ENCODE measurements at regions not wholly inside any gene's neighbourhood (a gene's known extent, or its start where the extent isn't known, plus 50 kb on each side); places are given as distances from the start of the nearest gene placed in this dataset.
"Not testable (repeated sequence)": the region's sequence is repeated elsewhere in the genome, so short reads cannot be mapped to it uniquely, and the experiment has no call there.

DNA sequence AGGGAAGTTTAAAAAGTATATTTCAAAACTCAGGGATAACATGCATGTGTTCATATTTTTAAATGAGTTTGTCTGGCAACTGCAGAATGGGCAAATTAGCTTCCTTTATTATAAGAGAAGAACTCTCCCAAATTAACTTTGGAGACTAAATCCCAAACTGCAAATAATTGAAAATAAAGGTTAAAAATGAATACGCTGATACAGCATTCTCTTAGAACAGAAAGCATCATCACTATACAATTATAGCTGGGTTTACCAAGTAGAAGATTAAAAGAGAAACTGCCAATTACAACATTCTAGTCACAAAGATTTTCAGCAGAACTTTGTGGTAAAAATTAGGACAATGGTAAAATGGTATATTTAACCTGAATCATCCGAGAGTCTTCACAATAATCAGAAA is 73.3 kb downstream of the OLFM4 start:
- no peak for DNase-seq (ENCODE audit: low read depth)

DNA sequence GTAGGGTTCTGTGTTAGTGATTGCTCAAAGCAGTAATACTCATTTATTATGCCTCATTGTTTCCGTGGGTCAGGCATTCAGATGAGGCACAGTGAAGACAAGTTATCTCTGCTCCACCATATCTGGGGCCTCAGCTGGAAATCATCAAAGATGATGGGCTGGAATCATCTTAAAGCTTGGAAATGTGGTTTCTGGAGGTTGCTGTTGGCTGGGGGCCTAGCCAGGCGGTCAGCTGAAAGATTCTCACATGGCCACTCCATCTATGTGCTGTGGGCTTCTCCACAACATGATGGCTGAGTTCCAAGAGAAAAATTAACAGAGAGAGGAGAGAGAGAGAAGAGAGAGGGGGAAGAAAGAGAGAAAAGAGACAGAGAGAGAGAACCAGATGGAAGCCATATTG is 75.5 kb downstream of the OLFM4 start:
- DNase-seq (ENCODE audit: low read depth): no peak

DNA sequence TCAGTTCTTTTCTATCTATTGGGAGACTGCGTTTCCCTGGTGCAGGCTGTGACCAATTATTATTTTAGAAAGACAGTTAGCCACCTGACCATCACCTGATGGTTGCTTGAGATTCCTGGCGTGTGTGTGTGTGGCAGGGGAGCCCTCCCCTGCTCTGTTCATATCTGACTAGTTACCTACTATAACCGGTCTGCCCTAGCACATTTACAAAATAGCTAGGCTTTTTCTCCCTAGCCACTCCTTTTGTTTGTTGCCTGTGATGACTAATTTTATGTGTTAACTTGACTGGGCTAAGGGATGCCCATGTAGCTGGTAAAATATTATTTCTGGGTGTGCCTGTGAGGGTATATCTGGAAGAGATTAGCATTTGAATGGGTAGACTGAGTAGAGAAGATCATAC is 76.9 kb downstream of the OLFM4 start:
- DNase-seq (ENCODE audit: low read depth): no peak

DNA sequence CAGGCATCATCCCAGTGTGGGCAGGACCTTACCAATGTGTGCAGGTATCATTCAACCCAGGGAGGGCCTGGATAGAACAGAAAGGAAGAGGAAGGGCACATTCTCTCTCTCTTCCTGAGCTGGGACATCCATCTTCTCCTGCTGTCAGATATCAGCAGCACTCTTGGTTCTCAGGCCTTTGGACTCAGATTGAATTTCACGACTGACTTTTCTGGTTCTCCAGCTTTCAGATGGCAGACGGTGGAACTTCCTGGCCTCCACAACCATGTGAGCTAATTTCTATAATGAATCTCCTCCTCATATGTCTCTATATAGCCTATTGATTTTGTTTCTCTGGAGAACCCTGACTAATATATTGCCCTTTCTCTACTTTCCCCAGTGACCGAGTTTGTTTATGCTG is 77.3 kb downstream of the OLFM4 start:
- DNase-seq (ENCODE audit: low read depth): no peak

DNA sequence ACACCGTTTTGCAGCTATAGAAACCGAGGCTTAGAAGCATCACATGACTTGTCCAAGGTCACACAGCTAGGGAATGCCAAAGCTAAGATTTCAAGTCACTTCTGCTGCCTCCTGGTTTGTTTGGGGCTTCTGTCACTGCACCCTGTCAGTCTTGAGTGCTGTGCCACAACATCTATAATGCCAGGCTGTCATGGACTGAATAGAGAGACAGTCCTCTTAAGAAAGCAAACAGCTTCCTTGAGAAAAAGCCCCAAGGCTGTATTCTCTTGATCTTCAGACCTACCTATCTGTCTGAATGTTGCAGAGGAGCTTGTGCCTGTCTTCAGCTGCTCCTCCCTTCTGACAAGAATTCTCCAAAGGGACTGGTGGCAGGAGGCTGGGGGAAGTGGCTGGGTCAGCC is 81.6 kb downstream of the OLFM4 start:
- no peak for DNase-seq (ENCODE audit: low read depth)

DNA sequence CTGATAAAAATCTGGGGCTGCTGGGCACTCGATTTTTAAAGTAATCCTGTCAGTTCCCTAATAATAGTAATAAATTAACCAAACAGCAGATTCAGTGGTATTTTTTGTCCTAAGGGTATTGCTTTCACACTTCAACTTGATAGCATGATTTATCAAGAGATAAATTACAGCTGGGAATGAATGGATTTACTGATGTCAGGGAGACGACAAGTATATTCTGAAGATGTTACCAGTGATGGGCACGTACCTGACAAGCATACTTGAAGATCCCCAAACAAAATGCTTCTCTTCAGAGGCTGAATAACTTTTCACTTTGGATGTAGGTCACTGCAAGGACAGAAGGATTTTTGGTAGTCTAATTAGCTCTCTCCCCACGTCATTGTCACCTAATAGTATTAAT is 82.0 kb downstream of the OLFM4 start:
- no peak for DNase-seq (ENCODE audit: low read depth)

DNA sequence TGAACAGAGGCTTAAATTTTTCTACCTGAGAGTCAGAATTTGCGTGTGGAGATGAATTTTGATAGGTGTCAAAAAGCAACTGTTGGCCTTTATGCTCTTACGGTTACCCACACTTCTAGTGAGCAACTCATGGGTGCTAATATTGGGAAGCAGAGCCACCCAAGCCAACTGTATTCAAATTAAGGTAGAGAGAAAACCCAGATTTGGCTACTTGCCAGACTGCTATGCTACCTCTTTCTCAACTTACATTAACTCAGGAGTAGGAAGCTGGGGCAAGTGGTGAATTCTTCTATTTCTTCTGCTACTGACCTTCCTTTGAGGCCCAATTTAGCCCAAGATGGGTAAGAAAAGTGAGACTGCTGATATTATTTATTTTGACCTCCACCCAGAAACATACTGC is 83.9 kb downstream of the OLFM4 start:
- no peak for DNase-seq (ENCODE audit: low read depth)

DNA sequence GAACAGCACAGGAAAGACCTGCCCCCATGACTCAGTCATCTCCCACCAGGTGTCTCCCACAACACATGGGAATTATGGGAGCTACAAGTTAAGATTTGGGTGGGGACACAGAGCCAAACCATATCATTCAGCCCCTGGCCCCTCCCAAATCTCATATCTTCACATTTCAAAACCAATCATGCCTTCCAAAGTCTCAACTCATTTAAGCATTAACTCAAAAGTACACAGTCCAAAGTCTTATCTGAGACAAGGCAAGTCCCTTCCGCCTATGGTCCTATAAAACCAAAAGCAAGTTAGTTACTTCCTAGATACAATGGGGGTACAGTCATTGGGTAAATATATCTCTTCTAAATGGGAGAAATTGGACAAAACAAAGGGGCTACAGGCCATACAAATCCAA is 88.4 kb downstream of the OLFM4 start:
- not testable (repeated sequence) for DNase-seq (ENCODE audit: low read depth)

DNA sequence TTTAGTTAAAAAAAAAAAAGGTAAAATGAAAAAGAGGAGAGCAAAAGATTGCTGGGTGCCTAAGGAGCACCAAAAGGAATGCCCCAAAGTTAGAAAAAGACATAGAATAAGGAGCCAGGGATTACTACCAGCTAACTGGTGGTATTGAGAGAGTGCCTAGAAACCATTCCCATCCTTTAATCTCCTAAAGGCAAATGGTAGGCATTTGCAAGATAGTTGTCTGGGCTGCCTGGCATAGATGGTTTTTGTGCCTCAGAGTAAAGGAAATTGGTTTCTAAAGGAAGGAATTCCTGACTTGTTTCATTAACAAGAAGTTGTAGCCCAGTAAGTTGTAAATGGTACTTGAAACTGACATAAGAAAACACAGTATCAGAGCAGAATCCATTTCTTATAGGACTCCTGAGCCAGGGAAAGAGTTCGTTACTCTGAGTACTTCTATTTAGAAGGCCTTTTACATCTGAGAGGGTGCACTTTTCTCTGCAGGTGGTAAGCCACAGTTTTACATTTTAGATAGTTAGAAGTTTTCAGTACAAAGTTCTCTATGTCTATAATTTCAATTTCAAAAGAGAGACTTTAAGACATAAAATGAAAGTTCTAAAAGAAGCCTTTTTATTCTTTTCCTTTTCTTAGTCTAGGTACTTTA is 92.6 kb downstream of the OLFM4 start:
- no peak for DNase-seq (ENCODE audit: low read depth)

DNA sequence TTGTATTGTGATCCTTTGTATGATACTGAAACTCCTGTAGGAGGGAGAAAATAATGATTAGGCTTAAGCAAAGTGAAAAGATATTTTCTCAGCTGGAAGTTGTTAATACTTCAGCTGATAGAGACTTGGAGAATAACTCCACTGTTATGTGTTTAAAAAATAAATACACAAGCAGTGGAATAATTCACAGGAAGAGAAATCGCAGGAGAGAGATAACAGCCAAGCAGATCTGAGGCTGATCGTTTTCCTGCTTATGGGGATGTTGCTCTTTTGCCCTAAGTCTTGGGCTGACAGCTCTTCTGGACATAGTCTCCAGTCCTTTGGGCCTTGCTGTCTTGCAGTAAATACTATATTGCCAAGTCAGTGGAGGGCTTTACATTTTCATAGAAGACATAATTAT is 93.3 kb downstream of the OLFM4 start:
- no peak for DNase-seq (ENCODE audit: low read depth)

DNA sequence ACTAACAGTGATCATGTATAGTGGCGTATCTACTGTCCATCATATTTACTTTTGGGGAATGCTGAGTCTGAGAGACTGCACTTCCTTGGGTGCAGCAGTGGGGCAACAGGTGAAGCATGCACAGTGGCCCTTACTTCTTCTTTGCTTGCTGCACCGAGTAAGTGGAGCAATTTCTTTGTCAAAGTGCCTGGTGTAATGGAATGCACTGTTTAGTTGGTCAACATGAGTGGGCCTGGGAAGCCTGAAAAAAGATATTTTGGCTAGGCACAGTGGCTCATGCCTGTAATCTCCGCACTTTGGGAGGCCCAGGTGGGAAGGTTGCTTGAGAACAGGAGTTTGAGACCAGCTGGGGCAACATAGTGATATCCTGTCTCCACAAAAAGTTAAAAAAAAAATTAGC is 94.9 kb downstream of the OLFM4 start:
- no peak for DNase-seq (ENCODE audit: low read depth)

DNA sequence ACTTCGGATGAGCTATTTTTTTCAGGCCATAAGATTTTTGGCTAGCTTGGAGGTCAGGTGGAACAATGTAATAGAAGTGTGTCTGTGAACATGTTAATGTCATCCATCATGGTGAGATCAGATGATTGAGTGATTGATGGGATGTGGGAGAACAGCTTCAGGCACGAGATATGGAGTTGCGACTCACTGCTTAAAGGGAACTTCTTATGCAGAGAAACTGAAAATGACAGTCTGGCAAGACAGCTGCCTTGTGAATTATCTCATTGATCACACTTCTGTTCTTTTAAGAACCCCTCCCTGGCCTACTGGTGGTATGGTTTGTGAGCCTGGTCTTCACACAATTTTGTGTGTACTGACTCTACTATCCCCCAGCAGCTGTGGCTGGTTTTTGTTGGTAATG is 96.0 kb downstream of the OLFM4 start:
- DNase-seq (ENCODE audit: low read depth): no peak

DNA sequence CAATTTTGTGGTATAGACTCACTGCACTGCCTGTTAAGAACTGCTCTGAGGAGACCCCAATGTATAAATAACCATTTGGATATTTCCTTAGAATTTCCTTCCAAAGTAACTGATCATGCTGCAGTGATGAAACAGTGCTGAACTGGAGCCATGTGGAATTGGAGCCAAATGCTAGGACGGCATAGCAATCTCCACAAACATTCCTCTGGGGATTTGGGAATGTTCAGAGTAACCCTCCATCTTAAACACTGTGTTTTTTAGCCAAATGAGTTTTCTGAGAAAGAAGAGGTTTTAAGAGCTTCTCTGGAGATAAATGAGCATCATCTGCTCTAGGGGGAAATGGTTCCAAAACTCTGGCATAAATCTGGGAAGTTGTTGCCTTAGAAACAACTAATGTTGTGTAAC is 98.2 kb downstream of the OLFM4 start:
- no peak for DNase-seq (ENCODE audit: low read depth)

DNA sequence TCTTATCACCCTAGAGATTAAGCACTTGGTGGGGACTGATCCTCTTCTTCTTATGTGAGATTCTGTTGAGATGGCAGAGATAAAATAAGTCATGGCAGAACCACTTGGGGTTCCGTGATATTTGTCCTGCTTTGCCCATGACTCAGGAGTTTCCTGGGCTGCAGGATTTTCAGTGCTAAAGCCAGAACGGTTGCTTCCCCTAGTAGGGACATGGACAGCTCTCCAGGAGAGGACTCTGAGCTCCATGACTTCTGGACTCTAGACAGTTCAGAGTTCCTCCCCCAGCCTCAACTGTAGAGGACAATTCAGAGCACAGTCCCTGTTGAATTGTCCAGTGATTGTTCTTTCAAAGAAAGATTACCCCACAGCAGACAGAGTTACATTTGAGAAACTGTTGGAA is 98.8 kb downstream of the OLFM4 start:
- no peak for DNase-seq (ENCODE audit: low read depth)

DNA sequence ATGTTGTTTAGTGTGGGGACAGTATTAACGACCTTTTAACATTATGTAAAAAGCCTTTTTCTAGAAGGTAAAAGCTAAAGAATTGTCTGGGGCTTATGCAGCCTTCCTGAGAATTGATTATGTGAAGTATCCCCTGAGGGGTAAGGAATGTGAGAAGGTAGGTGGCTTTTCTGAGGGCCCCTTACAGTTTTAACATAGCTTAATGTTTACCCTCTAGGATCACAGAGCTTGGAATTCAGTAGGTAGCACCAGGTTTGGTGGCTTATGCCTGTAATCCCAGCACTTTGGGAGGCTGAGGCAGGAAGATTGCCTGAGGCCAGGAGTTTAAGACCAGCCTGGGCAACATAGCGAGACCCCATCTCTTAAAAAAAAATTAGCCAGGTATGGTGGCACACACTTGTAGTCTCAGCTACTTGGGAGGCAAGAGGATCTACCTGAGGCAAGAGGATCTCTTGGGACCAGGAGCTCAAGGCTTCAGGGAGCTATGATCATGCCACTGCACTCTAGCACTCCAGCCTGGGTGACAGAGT is 101.3 kb downstream of the OLFM4 start:
- DNase-seq (ENCODE audit: low read depth): no peak

DNA sequence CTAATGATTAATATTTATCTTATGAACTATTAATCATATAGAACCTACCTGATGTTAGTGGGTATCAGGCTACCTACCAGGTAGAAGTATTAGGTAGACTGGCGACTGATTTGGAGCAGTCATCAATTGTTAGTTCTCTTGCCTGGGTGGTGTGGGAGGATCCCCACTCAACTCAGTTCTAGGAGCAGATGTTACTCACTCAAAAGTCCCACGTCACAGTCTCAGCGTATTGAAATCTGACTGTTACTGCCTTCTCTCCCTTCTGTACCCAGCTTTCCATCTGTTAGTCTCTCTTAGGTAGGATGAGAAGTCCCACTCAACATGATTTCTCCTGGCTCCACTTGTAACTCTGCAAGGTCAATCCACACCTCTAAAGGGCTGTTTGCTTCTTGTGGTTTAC is 102.7 kb downstream of the OLFM4 start:
- no peak for DNase-seq (ENCODE audit: low read depth)

DNA sequence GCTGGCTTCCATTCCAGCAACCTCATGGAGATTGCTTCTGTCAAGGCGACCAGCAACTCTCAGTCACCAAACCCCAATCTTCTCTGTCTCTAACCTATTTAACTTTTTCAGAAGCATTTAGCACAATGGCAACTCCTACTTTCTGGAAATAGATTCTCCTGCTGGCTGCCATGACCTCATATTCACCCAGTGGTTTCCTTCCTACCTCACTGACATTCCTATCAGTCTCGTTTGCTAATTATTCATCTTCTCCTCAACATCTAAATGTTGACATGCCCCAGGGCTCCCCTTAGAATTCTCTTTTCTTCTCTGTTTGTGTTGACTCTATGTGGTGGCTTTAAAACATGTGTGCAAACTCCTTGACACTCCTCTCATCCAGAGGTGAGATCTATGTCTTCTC is 106.7 kb downstream of the OLFM4 start:
- DNase-seq (ENCODE audit: low read depth): no peak

DNA sequence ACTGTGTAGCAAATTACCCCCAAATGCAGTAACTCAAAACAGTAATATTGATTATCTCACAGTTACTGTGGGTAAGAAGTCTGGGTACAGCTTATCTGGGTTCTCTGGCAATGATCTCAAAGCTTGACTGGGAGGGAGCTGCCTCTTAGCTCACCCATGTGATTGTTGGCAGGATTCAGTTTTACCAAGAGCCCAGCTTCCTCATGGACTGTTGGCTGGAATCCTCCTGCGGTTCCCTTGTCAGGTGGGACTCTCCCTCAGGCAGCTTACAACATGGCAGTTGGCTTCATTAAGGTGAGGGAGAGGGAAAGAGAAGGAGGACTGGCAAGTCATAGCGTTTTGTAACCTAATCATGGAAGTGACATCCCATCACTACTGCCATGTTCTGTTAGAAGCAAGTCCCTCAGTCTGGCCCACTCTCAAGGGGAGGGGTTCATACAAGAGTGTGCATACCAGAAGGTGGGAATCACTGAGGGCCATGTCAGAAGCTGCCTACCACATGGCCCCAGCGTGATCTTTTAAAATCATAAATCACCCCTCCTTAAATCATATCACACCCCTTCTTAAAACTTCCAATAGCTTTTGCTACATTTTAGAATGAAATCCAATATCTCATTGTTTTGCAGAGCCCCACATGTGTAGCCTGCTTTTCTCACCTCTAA is 108.1 kb downstream of the OLFM4 start:
- peak; percentile 14 for DNase-seq (ENCODE audit: low read depth)

DNA sequence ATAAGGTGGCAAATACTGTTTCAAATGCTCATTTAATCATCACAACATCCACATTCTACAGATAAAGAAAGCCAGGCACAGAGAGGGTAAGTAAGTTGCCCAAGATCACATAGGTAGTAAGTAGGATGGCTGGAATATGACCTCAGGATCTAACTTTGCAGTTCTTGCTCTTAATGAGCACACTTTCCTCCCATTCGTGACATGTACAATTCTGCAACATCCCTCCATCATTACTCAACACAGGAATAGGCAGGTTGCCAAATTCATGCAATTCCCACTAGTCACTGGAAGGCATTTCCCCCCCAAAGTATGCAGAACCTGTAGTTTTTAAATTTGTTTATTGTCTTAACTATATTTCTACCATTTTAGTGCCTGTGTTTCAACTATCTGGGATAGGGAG is 109.2 kb downstream of the OLFM4 start:
- DNase-seq (ENCODE audit: low read depth): peak; percentile 62

DNA sequence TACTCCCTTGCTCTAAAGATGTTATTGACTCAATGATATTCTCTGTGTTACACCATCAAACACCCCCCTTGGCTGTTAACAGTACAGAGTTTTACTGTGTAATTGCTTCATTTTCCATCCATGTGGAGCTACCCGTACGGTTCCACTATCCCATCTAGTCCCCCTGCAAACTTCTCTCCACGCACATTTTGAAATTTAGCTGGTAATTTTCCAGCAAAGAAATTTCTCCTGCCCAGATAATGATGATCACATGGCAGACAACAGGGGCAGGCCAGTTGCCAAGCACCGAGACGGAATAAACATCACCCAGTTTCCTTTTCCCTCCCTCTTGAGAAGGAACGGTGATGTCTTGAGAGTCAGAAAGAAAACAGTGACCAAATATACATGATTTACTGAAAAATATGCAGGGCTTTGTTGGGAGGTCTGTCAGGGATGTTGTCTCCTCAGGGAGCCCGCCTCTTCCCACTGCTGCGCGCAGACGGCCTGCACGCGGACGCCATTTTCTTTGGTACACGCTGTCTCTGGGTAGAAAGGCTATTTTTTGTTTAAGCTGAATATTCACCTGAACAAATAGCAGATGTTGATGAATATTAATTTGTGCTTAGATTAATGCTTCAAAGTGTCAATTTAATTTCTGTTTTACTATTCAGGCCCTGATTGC is 109.9 kb downstream of the OLFM4 start:
- DNase-seq (ENCODE audit: low read depth): peak; percentile 25

DNA sequence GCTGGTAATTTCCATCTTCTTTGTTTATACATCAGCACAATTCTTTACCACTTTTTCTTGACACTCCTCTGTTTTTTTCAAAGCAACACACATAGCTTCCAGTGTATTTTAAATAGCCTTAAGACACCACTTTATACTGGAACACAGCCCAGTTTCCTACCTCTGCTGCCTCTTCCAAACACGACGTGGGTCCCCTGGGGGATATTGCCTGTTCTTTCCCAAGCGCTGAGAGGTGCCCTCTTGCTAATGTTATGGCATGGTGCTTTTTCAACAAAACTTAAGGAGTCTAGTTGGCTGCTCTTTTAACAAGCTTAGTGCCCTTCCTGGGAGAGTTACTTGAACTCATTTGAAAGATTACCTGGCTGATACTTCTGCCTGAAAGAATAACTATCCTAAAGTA is 112.7 kb downstream of the OLFM4 start:
- no peak for DNase-seq (ENCODE audit: low read depth)

DNA sequence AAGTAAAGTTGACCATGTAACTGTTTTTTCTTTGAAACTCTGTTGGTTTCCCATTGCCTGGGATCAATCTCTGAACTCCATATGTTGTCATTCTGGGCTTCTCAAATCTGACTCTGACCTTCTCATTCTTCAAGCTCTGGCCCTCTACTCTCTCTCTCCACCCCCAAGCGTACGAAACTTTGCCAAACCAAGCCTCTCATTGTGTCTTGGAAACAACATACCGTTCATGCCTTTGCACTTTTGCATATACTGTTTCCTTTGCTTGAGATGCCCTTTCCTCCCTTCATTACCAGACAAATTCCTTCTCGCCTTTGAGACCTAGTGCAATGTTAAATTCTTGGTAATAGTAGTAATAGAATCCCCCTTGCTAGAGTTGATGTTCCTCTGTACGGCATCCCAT is 113.7 kb downstream of the OLFM4 start:
- no peak for DNase-seq (ENCODE audit: low read depth)

DNA sequence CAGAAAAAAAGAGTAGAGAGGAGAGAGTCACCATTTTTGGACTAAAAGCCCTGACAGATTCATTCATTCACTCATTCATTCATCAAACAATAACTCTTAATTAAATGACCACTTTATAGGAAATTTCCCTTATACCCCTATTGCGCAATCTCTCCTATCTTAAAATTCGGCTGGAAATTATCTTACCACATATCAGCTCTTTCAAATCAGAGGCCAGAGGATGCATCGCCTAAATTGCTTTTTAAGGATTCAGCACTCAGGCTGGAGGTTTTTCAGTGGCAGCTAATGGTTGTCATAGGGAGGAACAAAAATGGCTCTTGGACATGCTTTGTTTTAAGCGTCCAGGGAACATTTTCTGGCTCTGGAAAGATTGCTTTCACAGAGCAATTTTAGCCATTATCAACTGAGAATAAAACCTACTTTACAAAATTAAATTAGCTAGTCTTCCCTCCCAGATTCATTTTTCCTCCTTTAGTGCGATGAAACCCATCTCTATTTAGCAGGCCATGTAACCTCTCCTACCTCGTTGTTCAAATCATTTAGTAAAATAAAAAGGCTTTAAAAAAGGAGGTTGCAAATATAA is 115.2 kb downstream of the OLFM4 start:
- no peak for DNase-seq (ENCODE audit: low read depth)

Data from Daoy (cell line).